HepG2 (cell line): ENCODE measurements at regions not wholly inside any gene's neighbourhood (a gene's known extent, or its start where the extent isn't known, plus 50 kb on each side); places are given as distances from the start of the nearest gene placed in this dataset.

Source experiments
- BRCA1 ChIP-seq: sonication (generic); formaldehyde crosslinking; IDR thresholded peaks from 2 replicates; pipeline ENCODE4 v1.4.0; 2020; ENCODE audit warnings: missing genetic modification reagents
- DPF2 ChIP-seq: sonication (generic); formaldehyde crosslinking; IDR thresholded peaks from 2 replicates; pipeline ENCODE4 v1.4.0; 2020; ENCODE audit warnings: mild to moderate bottlenecking, low read depth, missing genetic modification reagents, borderline replicate concordance
- IKZF1 ChIP-seq: fragments of 450-650 bp; IDR thresholded peaks from 2 replicates; pipeline ENCODE4 v1.7.1; 2016
- IRX3 ChIP-seq: sonication (generic); formaldehyde crosslinking; IDR thresholded peaks from 2 replicates; pipeline ENCODE4 v1.8.1; 2023; ENCODE audit warnings: mild to moderate bottlenecking, low read depth, missing genetic modification reagents, borderline replicate concordance
- KLF16 ChIP-seq, 2 experiments: sonication (generic) in 1 of 2; formaldehyde crosslinking in 1 of 2; IDR thresholded peaks; 2 replicates each; pipeline versions ENCODE4 v1.6.1 to v1.8.0; 2016 to 2023; ENCODE audit warnings: missing genetic modification reagents in 2 of 2, missing compliant biosample characterization in 1 of 2
- MATR3 ChIP-seq: sonication (generic); formaldehyde crosslinking; IDR thresholded peaks from 2 replicates; pipeline ENCODE4 v1.4.0; 2020; ENCODE audit warnings: missing genetic modification reagents
- MBD4 ChIP-seq: IDR thresholded peaks from 2 replicates; pipeline ENCODE4 v1.6.1; 2012; ENCODE audit warnings: low read length, inconsistent platforms, borderline replicate concordance
- MED1 ChIP-seq: sonication (generic); formaldehyde crosslinking; IDR thresholded peaks from 2 replicates; pipeline ENCODE4 v1.4.0; 2020; ENCODE audit warnings: missing genetic modification reagents
- PHF5A ChIP-seq: IDR thresholded peaks from one replicate; pipeline ENCODE4 v1.6.1; 2018; ENCODE audit warnings: low read depth, missing genetic modification reagents; ENCODE audit not compliant: unreplicated experiment
- PRPF4 ChIP-seq: fragments of 200-400 bp; formaldehyde crosslinking; IDR thresholded peaks from 2 replicates; pipeline ENCODE4 v1.6.1; 2016; ENCODE audit warnings: low read length, low read depth; ENCODE audit not compliant: poor library complexity, severe bottlenecking
- RAD51 ChIP-seq: fragments of 450-650 bp; IDR thresholded peaks from 2 replicates; pipeline ENCODE4 v1.6.1; 2016; ENCODE audit warnings: borderline replicate concordance
- RARG ChIP-seq: sonication (generic); formaldehyde crosslinking; IDR thresholded peaks from 2 replicates; pipeline ENCODE4 v1.4.0; 2020; ENCODE audit warnings: low read depth, mild to moderate bottlenecking, missing genetic modification reagents
- ZMAT3 ChIP-seq: sonication (generic); formaldehyde crosslinking; conservative IDR thresholded peaks from 2 replicates; pipeline ENCODE4 v1.7.0; 2021; ENCODE audit warnings: missing genetic modification reagents
- ZNF451 ChIP-seq: sonication (generic); formaldehyde crosslinking; IDR thresholded peaks from 2 replicates; pipeline ENCODE4 v1.5.0; 2020; ENCODE audit warnings: mild to moderate bottlenecking, missing genetic modification reagents
- ZNF605 ChIP-seq: sonication (generic); formaldehyde crosslinking; IDR thresholded peaks from 2 replicates; pipeline ENCODE4 v1.8.0; 2022; ENCODE audit warnings: mild to moderate bottlenecking, missing genetic modification reagents
- ZNF670 ChIP-seq: sonication (generic); formaldehyde crosslinking; IDR thresholded peaks from 2 replicates; pipeline ENCODE4 v1.8.0; 2022; ENCODE audit warnings: mild to moderate bottlenecking, missing genetic modification reagents, borderline replicate concordance
- ZNF839 ChIP-seq: sonication (generic); formaldehyde crosslinking; IDR thresholded peaks from 2 replicates; pipeline ENCODE4 v1.4.0; 2020; ENCODE audit warnings: missing genetic modification reagents, mild to moderate bottlenecking, borderline replicate concordance
- ZSCAN21 ChIP-seq: sonication (generic); formaldehyde crosslinking; IDR thresholded peaks from 2 replicates; pipeline ENCODE4 v1.8.0; 2022; ENCODE audit warnings: mild to moderate bottlenecking, missing genetic modification reagents, moderate library complexity, borderline replicate concordance
- TF ChIP-seq, protein P1 (sequence below): sonication (generic); formaldehyde crosslinking; IDR thresholded peaks from 2 replicates; pipeline ENCODE4 v1.5.0; 2020; ENCODE audit warnings: mild to moderate bottlenecking, missing genetic modification reagents
- TF ChIP-seq, protein P2 (sequence below): sonication (generic); formaldehyde crosslinking; IDR thresholded peaks from 2 replicates; pipeline ENCODE4 v1.5.1; 2020; ENCODE audit warnings: mild to moderate bottlenecking, moderate library complexity, missing genetic modification reagents
- TF ChIP-seq, protein P3 (sequence below): sonication (generic); formaldehyde crosslinking; IDR thresholded peaks from 2 replicates; pipeline ENCODE4 v1.4.0; 2020; ENCODE audit warnings: missing genetic modification reagents
- TF ChIP-seq, protein P4 (sequence below): sonication (generic); formaldehyde crosslinking; IDR thresholded peaks from 2 replicates; pipeline ENCODE4 v1.8.1; 2023; ENCODE audit warnings: mild to moderate bottlenecking, missing genetic modification reagents
- TF ChIP-seq, protein P5 (sequence below): sonication (generic); formaldehyde crosslinking; IDR thresholded peaks from 2 replicates; pipeline ENCODE4 v1.8.0; 2022; ENCODE audit warnings: missing genetic modification reagents, low read depth, mild to moderate bottlenecking, borderline replicate concordance
- TF ChIP-seq, protein P6 (sequence below): sonication (generic); formaldehyde crosslinking; IDR thresholded peaks from 2 replicates; pipeline ENCODE4 v1.9.0; 2021; ENCODE audit warnings: missing genetic modification reagents, borderline replicate concordance

DNA sequence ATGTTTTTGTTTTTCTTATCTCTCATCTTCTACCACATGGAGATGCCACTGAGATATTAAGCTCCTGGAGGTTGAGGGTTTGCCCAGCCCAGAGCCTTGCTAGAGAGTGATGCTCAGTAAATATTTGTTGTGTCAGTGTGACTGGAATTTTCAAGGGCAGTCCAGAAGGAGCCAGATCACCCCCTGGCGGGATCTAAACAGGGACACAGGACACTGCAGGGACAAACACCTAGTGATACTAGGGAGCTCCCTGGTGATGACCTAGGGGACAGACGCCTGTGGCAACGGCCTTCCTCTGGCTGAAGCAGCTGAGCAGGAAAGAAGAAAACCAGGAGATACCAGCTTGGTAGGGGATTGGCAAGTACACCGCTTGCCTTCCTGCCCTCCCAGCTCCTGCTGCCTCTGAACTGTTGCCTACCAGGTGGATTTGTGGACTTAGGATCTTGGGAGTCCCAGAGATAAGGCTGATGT, 714.4 kb upstream of the TBX3 start (continued):
- TF ChIP-seq, protein P1, sequence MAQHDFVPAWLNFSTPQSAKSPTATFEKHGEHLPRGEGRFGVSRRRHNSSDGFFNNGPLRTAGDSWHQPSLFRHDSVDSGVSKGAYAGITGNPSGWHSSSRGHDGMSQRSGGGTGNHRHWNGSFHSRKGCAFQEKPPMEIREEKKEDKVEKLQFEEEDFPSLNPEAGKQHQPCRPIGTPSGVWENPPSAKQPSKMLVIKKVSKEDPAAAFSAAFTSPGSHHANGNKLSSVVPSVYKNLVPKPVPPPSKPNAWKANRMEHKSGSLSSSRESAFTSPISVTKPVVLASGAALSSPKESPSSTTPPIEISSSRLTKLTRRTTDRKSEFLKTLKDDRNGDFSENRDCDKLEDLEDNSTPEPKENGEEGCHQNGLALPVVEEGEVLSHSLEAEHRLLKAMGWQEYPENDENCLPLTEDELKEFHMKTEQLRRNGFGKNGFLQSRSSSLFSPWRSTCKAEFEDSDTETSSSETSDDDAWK (CRISPR knock-in tag) = no peak
- no peak for TF ChIP-seq DPF2 (CRISPR knock-in tag)
- TF ChIP-seq ZNF670 (CRISPR knock-in tag) = no peak
- TF ChIP-seq, protein P2, sequence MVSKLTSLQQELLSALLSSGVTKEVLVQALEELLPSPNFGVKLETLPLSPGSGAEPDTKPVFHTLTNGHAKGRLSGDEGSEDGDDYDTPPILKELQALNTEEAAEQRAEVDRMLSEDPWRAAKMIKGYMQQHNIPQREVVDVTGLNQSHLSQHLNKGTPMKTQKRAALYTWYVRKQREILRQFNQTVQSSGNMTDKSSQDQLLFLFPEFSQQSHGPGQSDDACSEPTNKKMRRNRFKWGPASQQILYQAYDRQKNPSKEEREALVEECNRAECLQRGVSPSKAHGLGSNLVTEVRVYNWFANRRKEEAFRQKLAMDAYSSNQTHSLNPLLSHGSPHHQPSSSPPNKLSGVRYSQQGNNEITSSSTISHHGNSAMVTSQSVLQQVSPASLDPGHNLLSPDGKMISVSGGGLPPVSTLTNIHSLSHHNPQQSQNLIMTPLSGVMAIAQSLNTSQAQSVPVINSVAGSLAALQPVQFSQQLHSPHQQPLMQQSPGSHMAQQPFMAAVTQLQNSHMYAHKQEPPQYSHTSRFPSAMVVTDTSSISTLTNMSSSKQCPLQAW = peak; percentile 71
- peak in 1 of 2 experiments; percentile 55; a peak in 1 of 4 replicates for TF ChIP-seq KLF16 (CRISPR knock-in tag; IDR thresholded peaks at IDR 0.05)
- TF ChIP-seq PHF5A (CRISPR knock-in tag) = no peak
- TF ChIP-seq ZNF605 (CRISPR knock-in tag) = no peak
- TF ChIP-seq IRX3 (CRISPR knock-in tag) = no peak
- TF ChIP-seq ZSCAN21 = 0 out of 2 replicates have a peak, but pooled peaks have one; percentile 67
- no peak for TF ChIP-seq BRCA1 (CRISPR knock-in tag)
- no peak for TF ChIP-seq RAD51
- TF ChIP-seq ZMAT3 (CRISPR knock-in tag) = no peak
- no peak for TF ChIP-seq IKZF1
- no peak; the same call in 1 of the 2 replicates for TF ChIP-seq ZNF839 (CRISPR knock-in tag)
- TF ChIP-seq RARG (CRISPR knock-in tag) = no peak
- TF ChIP-seq MATR3 (CRISPR knock-in tag) = no peak
- TF ChIP-seq, protein P3, sequence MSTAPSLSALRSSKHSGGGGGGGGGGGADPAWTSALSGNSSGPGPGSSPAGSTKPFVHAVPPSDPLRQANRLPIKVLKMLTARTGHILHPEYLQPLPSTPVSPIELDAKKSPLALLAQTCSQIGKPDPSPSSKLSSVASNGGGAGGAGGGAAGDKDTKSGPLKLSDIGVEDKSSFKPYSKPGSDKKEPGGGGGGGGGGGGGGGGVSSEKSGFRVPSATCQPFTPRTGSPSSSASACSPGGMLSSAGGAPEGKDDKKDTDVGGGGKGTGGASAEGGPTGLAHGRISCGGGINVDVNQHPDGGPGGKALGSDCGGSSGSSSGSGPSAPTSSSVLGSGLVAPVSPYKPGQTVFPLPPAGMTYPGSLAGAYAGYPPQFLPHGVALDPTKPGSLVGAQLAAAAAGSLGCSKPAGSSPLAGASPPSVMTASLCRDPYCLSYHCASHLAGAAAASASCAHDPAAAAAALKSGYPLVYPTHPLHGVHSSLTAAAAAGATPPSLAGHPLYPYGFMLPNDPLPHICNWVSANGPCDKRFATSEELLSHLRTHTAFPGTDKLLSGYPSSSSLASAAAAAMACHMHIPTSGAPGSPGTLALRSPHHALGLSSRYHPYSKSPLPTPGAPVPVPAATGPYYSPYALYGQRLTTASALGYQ (CRISPR knock-in tag) = no peak
- peak; percentile 81 for TF ChIP-seq MED1
- no peak for TF ChIP-seq PRPF4
- TF ChIP-seq, protein P4, sequence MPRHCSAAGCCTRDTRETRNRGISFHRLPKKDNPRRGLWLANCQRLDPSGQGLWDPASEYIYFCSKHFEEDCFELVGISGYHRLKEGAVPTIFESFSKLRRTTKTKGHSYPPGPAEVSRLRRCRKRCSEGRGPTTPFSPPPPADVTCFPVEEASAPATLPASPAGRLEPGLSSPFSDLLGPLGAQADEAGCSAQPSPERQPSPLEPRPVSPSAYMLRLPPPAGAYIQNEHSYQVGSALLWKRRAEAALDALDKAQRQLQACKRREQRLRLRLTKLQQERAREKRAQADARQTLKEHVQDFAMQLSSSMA = no peak
- TF ChIP-seq, protein P5, sequence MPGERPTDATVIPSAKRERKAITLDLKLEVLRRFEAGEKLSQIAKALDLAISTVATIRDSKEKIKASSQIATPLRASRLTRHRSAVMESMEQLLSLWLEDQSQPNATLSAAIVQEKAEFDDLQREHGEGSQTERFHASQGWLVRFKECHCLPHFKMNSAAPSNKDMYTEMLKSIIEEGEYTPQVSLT (CRISPR knock-in tag) = no peak
- TF ChIP-seq ZNF451 (CRISPR knock-in tag) = no peak
- TF ChIP-seq MBD4 = no peak
- TF ChIP-seq, protein P6, sequence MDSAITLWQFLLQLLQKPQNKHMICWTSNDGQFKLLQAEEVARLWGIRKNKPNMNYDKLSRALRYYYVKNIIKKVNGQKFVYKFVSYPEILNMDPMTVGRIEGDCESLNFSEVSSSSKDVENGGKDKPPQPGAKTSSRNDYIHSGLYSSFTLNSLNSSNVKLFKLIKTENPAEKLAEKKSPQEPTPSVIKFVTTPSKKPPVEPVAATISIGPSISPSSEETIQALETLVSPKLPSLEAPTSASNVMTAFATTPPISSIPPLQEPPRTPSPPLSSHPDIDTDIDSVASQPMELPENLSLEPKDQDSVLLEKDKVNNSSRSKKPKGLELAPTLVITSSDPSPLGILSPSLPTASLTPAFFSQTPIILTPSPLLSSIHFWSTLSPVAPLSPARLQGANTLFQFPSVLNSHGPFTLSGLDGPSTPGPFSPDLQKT (CRISPR knock-in tag) = no peak
